Heart left ventricle (tissue), 16 donors: ENCODE measurements at regions not wholly inside any gene's neighbourhood (a gene's known extent, or its start where the extent isn't known, plus 50 kb on each side); places are given as distances from the start of the nearest gene placed in this dataset.

Experiments
- ATAC-seq, 4 donors: fragments of 200-7000 bp; cut with Tn5 transposase; one replicate each; pipeline ENCODE4 v1.9.1; 2020 to 2022; ENCODE audit warnings: moderate library complexity in 4 of 4, mild to moderate bottlenecking in 3 of 4, moderate number of reproducible peaks in 1 of 4
- DNase-seq, 5 donors: peaks; one replicate each; pipeline ENCODE4 v3.0.0-alpha.2; 2020
- H3K27ac ChIP-seq, 12 donors: fragments of 200-600 bp; sonication (generic) in 4 of 12; one replicate each; pipeline versions ENCODE4 v1.5.0 to v1.8.0; 2016 to 2022; ENCODE audit warnings: mild to moderate bottlenecking in 2 of 12
- H3K27me3 ChIP-seq, 9 donors: fragments of 200-600 bp; sonication (generic) in 2 of 9; one replicate each; pipeline versions ENCODE4 v1.5.1 to v1.8.0; 2016 to 2022; ENCODE audit warnings: mild to moderate bottlenecking in 3 of 9
- H3K36me3 ChIP-seq, 9 donors: fragments of 200-600 bp; sonication (generic) in 2 of 9; one replicate each; pipeline versions ENCODE4 v1.5.0 to v1.8.0; 2018 to 2022; ENCODE audit warnings: mild to moderate bottlenecking in 2 of 9
- H3K4me1 ChIP-seq, 12 donors: fragments of 200-600 bp; sonication (generic) in 4 of 12; one replicate each; pipeline versions ENCODE4 v1.5.0 to v1.8.0; 2016 to 2022; ENCODE audit warnings: mild to moderate bottlenecking in 3 of 12
- H3K4me3 ChIP-seq, 12 donors: fragments of 200-600 bp; sonication (generic) in 4 of 12; one replicate each; pipeline versions ENCODE4 v1.5.0 to v1.8.0; 2017 to 2022; ENCODE audit warnings: mild to moderate bottlenecking in 9 of 12, moderate library complexity in 4 of 12
- H3K9me3 ChIP-seq, 12 donors: fragments of 200-600 bp; sonication (generic) in 4 of 12; one replicate each; pipeline versions ENCODE4 v1.5.0 to v1.8.0; 2016 to 2022; ENCODE audit warnings: mild to moderate bottlenecking in 1 of 12
- CTCF ChIP-seq, 12 donors: fragments of 200-600 bp; sonication (generic) in 4 of 12; IDR thresholded peaks; one replicate each; pipeline versions ENCODE4 v1.5.0 to v1.8.0; 2018 to 2022; ENCODE audit warnings: antibody characterized with exemption in 12 of 12, mild to moderate bottlenecking in 5 of 12
- POLR2A ChIP-seq, 2 donors: fragments of 450-650 bp; IDR thresholded peaks; one replicate each; pipeline ENCODE4 v1.6.1; 2017; ENCODE audit warnings: antibody characterized with exemption in 2 of 2, mild to moderate bottlenecking in 2 of 2, moderate library complexity in 2 of 2
- WGBS, 4 donors: extraction: QIAGEN DNeasy Blood & Tissue Kit in 2 of 4; methylation state at CpG; one replicate each; pipeline versions ENCODE4 v1.1.5 to v1.1.7; 2013 to 2018; 5-methylcytosine and 5-hydroxymethylcytosine counted together
- intact Hi-C, 10 donors: fragments of 100-400 bp; cut with DNase I; formaldehyde crosslinking; loops; one replicate each; pipeline versions ENCODE4 v1.11.1 to v1.14.2; 2022
- donor health status: ischemic (EF 13 %, LVEDD 7.1; RV severe dilation, severe dysfunction).
- donor health status: healthy with polysubstance abuse.
- donor health status: DM: no; HTN: yes; CAD: no.
- donor health status: DM: no; HTN: no; CAD: no.
- donor health status: ischemic (EF 25% LVEDD 6.9; RV normal size, moderate dysfunction).
- donor health status: ischemic (EF 25% LVEDD 5.7; RV mildly dilated, moderate dysfunction).
- donor health status: healthy.
- donor health status: DM: yes; HTN: yes; CAD: no.
- donor health status: ischemic (EF 35%, LVEDD 5.7; RV mildly dilated, moderate dysfunction).
- donor health status: nonischemic (EF 11% LVEDD 7.7; RV severe dilation, severe dysfunction).
- donor health status: DM: yes; HTN: yes; CAD: no.
- donor health status: PGD.
- donor health status: ischemic (EF 29% LVEDD 5.4; RV normal size, mild dysfunction).
- donor health status: nonischemic (EF 23%, LVEDD 6.1; RV moderate dilation, normal function).

GRCh38 chr3:144444546-144444945 lies 472.9 kb downstream of the DIPK2A start:
- H3K36me3 ChIP-seq: no peaks in the 10 kb centered on the region
- H3K4me1 ChIP-seq: no peaks in the 10 kb centered on the region
- H3K27me3 ChIP-seq: no peaks in the 10 kb centered on the region
- TF ChIP-seq CTCF (IDR thresholded peaks at IDR 0.05) (no peak), POLR2A (IDR thresholded peaks at IDR 0.05) (no peak)
- no peak for DNase-seq
- H3K9me3 ChIP-seq: no peaks in the 10 kb centered on the region
- no peak overlapping the region for H3K4me3 ChIP-seq
- no peak for ATAC-seq
- 79 to 86% (median 83%) methylated on average over 4 of the region's 4 CpGs for whole genome bisulfite sequencing, 4 donors
- intact Hi-C loops: no loop called here
- no peak overlapping the region for H3K27ac ChIP-seq

- ATAC-seq: peak in 1 of 4 donors; percentile 18
- Histone ChIP-seq H3K9me3 (no peaks in the 10 kb centered on the region), H3K4me3 (no peak overlapping the region), H3K36me3 (no peaks in the 10 kb centered on the region), H3K4me1 (no peaks in the 10 kb centered on the region), H3K27me3 (no peaks in the 10 kb centered on the region), H3K27ac (no peak overlapping the region)
- intact Hi-C loops: no loop called here
- WGBS, 4 donors: 53 to 63% (median 57%) methylated on average over 5 of the region's 5 CpGs
- TF ChIP-seq POLR2A (IDR thresholded peaks at IDR 0.05): no peak
- no peak for TF ChIP-seq CTCF (IDR thresholded peaks at IDR 0.05)
- no peak for DNase-seq
Measured at GRCh38 chr3:144455841-144456440, 484.3 kb downstream of the DIPK2A start.

- Histone ChIP-seq H3K4me1 (no peaks in the 10 kb centered on the region), H3K4me3 (no peak overlapping the region), H3K27ac (no peak overlapping the region), H3K36me3 (no peaks in the 10 kb centered on the region), H3K9me3 (no peaks in the 10 kb centered on the region), H3K27me3 (no peaks in the 10 kb centered on the region)
- ATAC-seq: no peak
- TF ChIP-seq CTCF (IDR thresholded peaks at IDR 0.05) (no peak), POLR2A (IDR thresholded peaks at IDR 0.05) (no peak)
- intact Hi-C loops: no loop called here
- DNase-seq: no peak
Measured at GRCh38 chr3:144457758-144458157, 486.1 kb downstream of the DIPK2A start.

GRCh38 chr3:144458283-144458682 lies 486.7 kb downstream of the DIPK2A start:
- Histone ChIP-seq H3K4me3 (no peak overlapping the region), H3K9me3 (no peaks in the 10 kb centered on the region), H3K36me3 (no peaks in the 10 kb centered on the region), H3K4me1 (no peaks in the 10 kb centered on the region), H3K27me3 (no peaks in the 10 kb centered on the region), H3K27ac (no peak overlapping the region)
- intact Hi-C loops: no loop called here
- WGBS, 4 donors: 82 to 90% (median 87%) methylated on average over 2 of the region's 2 CpGs
- DNase-seq (no peak), ATAC-seq (no peak)
- TF ChIP-seq POLR2A (IDR thresholded peaks at IDR 0.05): no peak
- TF ChIP-seq CTCF (IDR thresholded peaks at IDR 0.05): no peak
